Tibial nerve (tissue), 4 donors: ENCODE measurements at regions not wholly inside any gene's neighbourhood (a gene's known extent, or its start where the extent isn't known, plus 50 kb on each side); places are given as distances from the start of the nearest gene placed in this dataset.

Experiments
- DNase-seq, 2 donors: peaks; one replicate each; pipeline ENCODE4 v3.0.0-alpha.2; 2019; ENCODE audit warnings: low spot score in 2 of 2
- H3K27ac ChIP-seq, 4 donors: fragments of 200-600 bp; sonication (generic) in 3 of 4; one replicate each; pipeline ENCODE4 v1.5.1; 2017 to 2019; ENCODE audit warnings: mild to moderate bottlenecking in 1 of 4
- H3K27me3 ChIP-seq, 2 donors: fragments of 200-600 bp; sonication (generic) in 1 of 2; one replicate each; pipeline versions ENCODE4 v1.5.1 to v1.6.0; 2017 to 2019
- H3K36me3 ChIP-seq, 3 donors: fragments of 200-600 bp; sonication (generic); one replicate each; pipeline ENCODE4 v1.5.1; 2018 to 2019
- H3K4me1 ChIP-seq, 4 donors: fragments of 200-600 bp; sonication (generic) in 3 of 4; one replicate each; pipeline ENCODE4 v1.5.1; 2017 to 2019
- H3K4me3 ChIP-seq, 4 donors: fragments of 200-600 bp; sonication (generic) in 3 of 4; one replicate each; pipeline ENCODE4 v1.5.1; 2017 to 2019; ENCODE audit warnings: mild to moderate bottlenecking in 1 of 4, moderate library complexity in 1 of 4
- H3K9me3 ChIP-seq, 4 donors: fragments of 200-600 bp; sonication (generic) in 3 of 4; one replicate each; pipeline ENCODE4 v1.5.1; 2017 to 2019
- CTCF ChIP-seq, 5 experiments: fragments of 200-600 bp in 3 of 5; fragments of 450-650 bp in 2 of 5; sonication (generic) in 3 of 5; IDR thresholded peaks; one replicate each; pipeline ENCODE4 v1.5.1; 2016 to 2019; ENCODE audit warnings: antibody characterized with exemption in 5 of 5, mild to moderate bottlenecking in 3 of 5, moderate library complexity in 2 of 5
- EP300 ChIP-seq, 2 donors: sonication (generic); formaldehyde crosslinking; IDR thresholded peaks; one replicate each; pipeline ENCODE4 v1.6.1; 2017; ENCODE audit warnings: antibody characterized with exemption in 2 of 2, mild to moderate bottlenecking in 1 of 2
- POLR2A ChIP-seq, 2 donors: fragments of 450-650 bp; IDR thresholded peaks; one replicate each; pipeline ENCODE4 v1.6.1; 2017; ENCODE audit warnings: antibody characterized with exemption in 2 of 2, mild to moderate bottlenecking in 2 of 2, moderate library complexity in 2 of 2
- WGBS, 2 donors: methylation state at CpG; one replicate each; pipeline ENCODE4 v1.1.5; 2018; 5-methylcytosine and 5-hydroxymethylcytosine counted together

GRCh38 chr4:100960232-100960631, 387.1 kb downstream of the PPP3CA start:
- Histone ChIP-seq H3K4me1 (no peaks in the 10 kb centered on the region), H3K4me3 (no peak overlapping the region), H3K27ac (no peak overlapping the region), H3K27me3 (no peaks in the 10 kb centered on the region), H3K9me3 (no peaks in the 10 kb centered on the region), H3K36me3 (no peaks in the 10 kb centered on the region)
- WGBS, 2 donors = 84 to 86% methylated on average over 3 of the region's 3 CpGs
- no peak for DNase-seq
- TF ChIP-seq POLR2A (IDR thresholded peaks at IDR 0.05) (no peak), EP300 (IDR thresholded peaks at IDR 0.05) (no peak), CTCF (IDR thresholded peaks at IDR 0.05) (no peak)

GRCh38 chr4:100954046-100954445, 393.3 kb downstream of the PPP3CA start:
- H3K36me3 ChIP-seq = no peaks in the 10 kb centered on the region
- H3K4me3 ChIP-seq = no peak overlapping the region
- TF ChIP-seq POLR2A (IDR thresholded peaks at IDR 0.05) (no peak), CTCF (IDR thresholded peaks at IDR 0.05) (no peak)
- no peaks in the 10 kb centered on the region for H3K4me1 ChIP-seq
- 73 to 78% methylated on average over 2 of the region's 2 CpGs for WGBS, 2 donors
- no peaks in the 10 kb centered on the region for H3K27me3 ChIP-seq
- H3K9me3 ChIP-seq = no peaks in the 10 kb centered on the region
- no peak for DNase-seq
- no peak overlapping the region for H3K27ac ChIP-seq

GRCh38 chr4:100953616-100954015, 393.7 kb downstream of the PPP3CA start:
- no peak for DNase-seq
- Histone ChIP-seq H3K27me3 (no peaks in the 10 kb centered on the region), H3K4me3 (no peak overlapping the region), H3K9me3 (no peaks in the 10 kb centered on the region), H3K27ac (no peak overlapping the region), H3K4me1 (no peaks in the 10 kb centered on the region), H3K36me3 (no peaks in the 10 kb centered on the region)
- TF ChIP-seq CTCF (IDR thresholded peaks at IDR 0.05) (no peak), POLR2A (IDR thresholded peaks at IDR 0.05) (no peak), EP300 (IDR thresholded peaks at IDR 0.05) (no peak)

GRCh38 chr4:100952590-100952989, 394.7 kb downstream of the PPP3CA start:
- 72 to 85% methylated on average over 4 of the region's 4 CpGs for WGBS, 2 donors

GRCh38 chr4:100949350-100949935, 397.9 kb downstream of the PPP3CA start:
- H3K4me1 ChIP-seq = no peaks in the 10 kb centered on the region
- TF ChIP-seq EP300 (IDR thresholded peaks at IDR 0.05) (no peak), CTCF (IDR thresholded peaks at IDR 0.05) (no peak), POLR2A (IDR thresholded peaks at IDR 0.05) (no peak)
- H3K4me3 ChIP-seq = no peak overlapping the region
- no peak for DNase-seq
- no peak overlapping the region for H3K27ac ChIP-seq
- WGBS, 2 donors = 76 to 81% methylated on average over 3 of the region's 3 CpGs
- H3K36me3 ChIP-seq = no peaks in the 10 kb centered on the region
- H3K9me3 ChIP-seq = peaks cover 0 to 4% (median 0%) of the 10 kb centered on the region in 4 donors
- no peaks in the 10 kb centered on the region for H3K27me3 ChIP-seq

More at GRCh38 chr4:100952590-100952989, 394.7 kb downstream of the PPP3CA start:
- Histone ChIP-seq H3K27ac (no peak overlapping the region), H3K4me1 (no peaks in the 10 kb centered on the region), H3K36me3 (no peaks in the 10 kb centered on the region), H3K9me3 (no peaks in the 10 kb centered on the region), H3K4me3 (no peak overlapping the region), H3K27me3 (no peaks in the 10 kb centered on the region)
- no peak for TF ChIP-seq EP300 (IDR thresholded peaks at IDR 0.05)
- no peak for TF ChIP-seq CTCF (IDR thresholded peaks at IDR 0.05)
- no peak for TF ChIP-seq POLR2A (IDR thresholded peaks at IDR 0.05)
- no peak for DNase-seq
